NCI-H345 treated with DMSO at 0.1 percent for 48 hours (cell line): ENCODE measurements at regions not wholly inside any gene's neighbourhood (a gene's known extent, or its start where the extent isn't known, plus 50 kb on each side); places are given as distances from the start of the nearest gene placed in this dataset.

Experiments used
- DNase-seq: peaks from one replicate; lab custom pipeline; 2025; ENCODE audit not compliant: unreplicated experiment; lab: John Stamatoyannopoulos, UW

DNA sequence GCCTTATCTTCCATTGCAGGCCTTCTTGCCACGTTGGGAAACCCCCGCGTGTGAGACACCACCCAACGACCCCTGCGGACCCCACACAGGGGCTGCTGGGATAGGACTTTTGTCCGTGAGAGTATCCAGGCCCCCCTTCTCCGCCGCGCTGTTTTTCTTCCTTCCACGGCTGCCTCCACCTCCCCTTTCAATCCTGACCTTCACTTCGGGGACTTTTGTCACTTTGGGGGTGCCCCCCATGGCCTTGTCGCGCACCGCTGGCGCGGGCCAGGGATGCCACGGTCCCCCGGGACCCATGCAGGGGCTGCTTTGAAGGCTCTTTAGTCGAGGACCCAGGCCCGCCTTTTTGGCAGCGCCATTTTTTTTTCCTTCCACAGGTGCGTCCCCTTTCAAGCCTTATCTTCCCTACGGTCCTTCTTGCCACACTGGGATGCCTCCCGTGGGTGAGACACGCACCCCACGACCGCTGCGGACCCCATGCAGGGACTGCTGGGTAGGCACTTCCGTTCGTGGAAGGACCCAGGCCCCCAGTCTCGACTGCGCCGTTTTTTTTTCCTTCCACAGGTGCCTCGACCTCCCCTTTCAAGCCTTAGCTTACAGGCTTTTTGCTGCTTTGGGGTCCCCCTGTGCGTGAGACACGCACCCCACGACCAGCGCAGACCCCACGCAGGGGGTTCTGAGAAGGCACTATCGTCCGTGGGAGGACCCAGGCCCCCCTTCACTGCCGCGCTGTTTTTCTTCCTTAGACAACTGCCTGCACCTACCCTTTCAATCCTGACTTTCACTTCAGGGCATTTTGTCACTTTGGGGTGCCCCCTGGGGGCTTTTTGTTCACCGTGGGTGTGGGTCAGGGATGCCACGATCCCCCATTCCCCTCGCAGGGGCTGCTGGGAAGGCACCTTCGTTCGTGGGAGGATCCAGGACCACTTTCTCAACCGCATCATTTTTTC lies 267.4 kb downstream of the ALG10 start:
- DNase-seq: no peak

DNA sequence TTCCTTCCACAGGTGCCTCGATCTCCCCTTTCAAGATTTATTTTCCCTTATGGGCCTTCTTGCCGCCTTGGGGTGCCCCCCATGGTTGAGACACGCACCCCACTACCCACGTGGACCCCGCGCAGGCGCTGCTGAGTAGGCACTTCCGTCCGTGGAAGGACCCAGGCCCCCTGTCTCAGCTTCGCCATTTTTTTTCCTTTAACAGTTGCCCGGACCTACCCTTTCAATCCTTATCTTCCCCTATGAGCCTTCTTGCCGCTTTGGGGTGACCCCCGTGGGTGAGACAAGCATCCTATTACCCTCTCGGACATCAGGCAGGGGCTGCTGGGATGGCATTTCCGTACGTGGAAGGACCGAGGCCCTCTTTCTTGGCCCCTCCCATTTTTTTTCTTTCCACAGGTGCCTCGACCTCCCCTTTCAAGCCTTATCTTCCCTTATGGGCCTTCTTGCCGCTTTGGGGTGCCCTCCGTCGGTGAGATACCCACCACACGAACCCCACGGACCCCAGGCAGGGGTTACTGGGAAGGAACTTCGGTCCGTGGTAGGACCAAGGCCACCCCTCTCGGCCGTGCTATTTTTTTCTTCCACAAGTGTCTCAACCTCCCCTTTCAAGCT lies 268.2 kb downstream of the ALG10 start:
- no peak for DNase-seq

DNA sequence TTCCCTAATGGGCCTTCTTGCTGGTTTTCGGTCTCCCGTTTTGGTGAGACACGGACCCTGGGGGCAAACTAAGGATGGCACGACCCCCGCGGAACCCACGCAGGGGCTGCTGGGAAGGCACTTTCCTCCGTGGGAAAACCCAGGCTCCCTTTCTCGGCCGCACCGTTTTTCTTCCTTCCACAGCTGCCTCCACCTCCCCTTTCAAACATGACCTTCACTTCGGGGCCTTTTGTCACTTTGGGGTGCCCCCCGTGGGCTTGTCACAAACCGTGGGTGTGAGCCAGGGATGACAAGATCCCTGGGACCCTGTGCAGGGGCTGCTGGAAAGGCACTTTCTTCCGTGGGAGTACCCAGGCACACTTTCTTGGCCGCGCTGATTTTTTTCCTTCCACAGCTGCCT lies 268.7 kb downstream of the ALG10 start:
- DNase-seq: no peak

DNA sequence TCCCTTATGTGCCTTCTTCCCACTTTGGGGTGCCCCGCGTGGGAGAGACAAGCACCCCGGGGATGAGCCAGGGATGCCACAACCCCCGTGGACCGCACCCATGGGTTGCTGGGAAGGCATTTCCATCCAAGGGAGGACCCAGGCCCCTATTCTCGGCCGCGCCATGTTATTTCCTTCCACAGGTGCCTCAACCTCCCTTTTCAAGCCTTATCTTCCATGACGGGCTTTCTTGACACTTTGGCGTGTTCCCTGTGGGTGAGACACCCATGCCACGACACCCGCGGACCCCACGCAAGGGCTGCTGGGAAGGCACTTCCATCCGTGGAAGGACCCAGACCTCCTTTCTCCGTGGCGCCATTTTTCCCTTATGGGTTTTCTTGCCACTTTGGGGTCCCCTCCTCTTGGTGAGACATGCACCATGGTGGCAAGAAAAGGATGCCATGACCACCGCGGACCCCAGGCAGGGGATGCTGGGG lies 269.2 kb downstream of the ALG10 start:
- no peak for DNase-seq

DNA sequence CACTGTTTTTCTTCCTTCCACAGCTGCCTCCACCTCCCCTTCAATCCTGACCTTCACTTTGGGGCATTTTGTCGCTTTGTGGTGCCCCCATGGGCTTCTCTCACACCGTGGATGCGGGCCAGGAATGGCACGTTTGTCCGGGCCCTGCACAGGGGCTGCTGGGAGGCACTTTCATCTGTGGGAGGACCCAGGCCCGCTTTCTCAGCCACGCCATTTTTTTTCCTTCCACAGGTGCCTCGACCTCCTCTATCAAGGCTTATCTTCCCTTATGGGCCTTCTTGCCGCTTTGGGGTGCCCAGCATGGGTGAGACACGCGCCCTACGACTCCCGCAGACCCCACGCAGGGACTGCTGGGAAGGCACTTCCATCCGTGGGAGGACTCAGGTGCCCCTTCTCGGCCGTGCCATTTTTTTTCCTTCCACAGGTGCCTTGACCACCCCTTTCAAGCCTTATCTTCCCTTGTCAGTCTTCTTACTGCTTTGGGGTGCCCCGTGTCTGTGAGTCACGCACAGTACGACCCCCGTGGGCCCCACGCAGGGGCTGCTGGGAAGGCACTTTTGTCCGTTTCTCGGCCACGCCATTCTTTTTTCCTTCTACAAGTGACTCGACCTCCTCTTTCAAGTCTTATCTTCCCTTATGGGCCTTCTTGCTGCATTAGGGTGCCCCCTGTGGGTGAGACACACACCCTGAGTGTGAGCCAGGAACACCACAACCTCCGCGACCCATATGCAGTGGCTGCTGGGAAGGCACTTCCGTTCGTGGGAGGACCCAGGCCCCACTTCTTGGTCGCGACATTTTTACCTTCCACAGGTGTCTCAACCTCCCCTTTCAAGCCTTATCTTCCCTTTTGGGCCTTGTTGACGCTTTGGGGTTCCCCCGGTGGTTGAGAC lies 270.7 kb downstream of the ALG10 start:
- DNase-seq: no peak

DNA sequence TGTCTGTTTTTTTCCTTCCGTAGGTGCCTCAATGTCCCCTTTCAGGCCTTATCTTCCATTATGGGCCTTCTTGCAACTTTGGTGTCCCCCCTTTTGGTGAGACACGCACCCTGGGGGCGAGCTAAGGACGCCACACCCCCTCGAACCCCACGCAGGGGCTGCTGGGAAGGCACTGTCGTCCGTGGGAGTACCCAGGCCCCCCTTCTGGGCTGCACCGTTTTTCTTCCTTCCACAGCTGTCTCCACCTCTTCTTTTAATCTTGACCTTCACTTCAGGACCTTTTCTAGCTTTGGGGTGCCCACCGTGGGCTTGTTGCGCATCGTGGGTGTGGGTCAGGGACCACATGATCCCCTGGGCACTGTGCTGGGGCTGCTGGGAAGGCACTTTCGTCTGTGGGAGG lies 271.8 kb downstream of the ALG10 start:
- no peak for DNase-seq

DNA sequence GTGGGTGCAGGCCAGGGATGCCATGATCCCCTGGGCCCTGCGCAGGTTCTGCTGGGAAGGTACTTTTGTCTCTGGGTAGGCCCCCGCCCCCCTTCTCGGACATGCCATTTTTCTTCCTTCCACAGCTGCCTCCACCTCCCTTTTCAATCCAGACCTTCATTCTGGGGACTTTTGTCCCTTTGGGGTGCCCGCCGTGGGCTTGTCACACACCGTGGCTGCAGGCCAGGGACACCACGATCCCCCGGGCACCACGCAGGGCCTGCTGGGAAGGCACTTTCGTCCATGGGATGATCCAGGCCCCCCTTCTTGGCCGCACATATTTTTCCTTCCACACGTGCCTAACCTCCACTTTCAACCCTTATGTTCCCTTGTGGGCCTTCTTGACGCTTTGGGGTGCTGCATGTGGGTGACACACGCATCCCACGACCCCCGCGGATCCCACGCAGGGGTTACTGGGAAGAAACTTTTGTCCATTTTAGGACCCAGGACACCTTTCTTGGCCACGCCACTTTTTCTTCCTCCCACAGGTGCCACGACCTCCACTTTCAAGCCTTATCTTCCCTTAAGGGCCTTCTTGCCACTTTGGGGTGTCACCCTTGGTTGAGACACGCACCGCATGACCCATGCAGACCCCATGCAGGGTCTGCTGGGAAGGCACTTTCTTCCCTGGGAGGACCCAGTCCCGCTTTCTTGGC lies 272.5 kb downstream of the ALG10 start:
- DNase-seq: no peak

DNA sequence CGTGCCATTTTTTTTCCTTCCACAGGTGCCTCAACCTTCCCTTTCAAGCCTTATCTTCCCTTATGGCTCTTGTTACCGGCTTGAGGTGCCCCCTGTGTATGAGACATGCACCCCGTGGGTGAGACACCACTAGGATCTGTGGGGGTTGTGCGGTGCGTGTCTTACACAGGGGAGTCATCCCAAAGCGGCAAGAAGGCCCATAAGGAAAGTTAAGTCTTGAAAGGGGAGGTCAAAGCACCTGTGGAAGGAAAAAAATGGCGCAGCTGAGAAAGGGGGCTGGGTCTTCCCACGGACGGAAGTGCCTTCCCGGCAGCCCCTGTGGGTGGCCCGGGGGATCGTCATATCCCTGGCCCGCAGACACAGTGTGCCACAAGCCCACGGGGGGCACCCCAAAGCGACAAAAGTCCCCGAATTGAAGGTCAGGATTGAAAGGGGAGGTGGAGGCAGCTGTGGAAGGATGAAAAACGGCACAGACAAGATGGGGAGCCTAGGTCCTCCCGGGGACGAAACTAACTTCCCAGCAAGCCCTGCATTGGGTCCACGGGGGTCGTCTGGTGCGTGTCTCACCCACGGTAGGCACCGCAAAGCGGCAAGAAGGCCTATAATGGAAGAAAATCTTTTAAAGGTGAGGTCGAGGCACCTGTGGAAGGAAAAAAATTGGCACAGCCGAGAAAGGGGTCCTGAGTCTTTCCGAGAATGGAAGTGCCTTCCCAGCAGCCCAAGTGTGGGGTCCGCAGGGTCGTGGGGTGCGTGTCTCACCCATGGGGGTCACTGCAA lies 273.3 kb downstream of the ALG10 start:
- no peak for DNase-seq

DNA sequence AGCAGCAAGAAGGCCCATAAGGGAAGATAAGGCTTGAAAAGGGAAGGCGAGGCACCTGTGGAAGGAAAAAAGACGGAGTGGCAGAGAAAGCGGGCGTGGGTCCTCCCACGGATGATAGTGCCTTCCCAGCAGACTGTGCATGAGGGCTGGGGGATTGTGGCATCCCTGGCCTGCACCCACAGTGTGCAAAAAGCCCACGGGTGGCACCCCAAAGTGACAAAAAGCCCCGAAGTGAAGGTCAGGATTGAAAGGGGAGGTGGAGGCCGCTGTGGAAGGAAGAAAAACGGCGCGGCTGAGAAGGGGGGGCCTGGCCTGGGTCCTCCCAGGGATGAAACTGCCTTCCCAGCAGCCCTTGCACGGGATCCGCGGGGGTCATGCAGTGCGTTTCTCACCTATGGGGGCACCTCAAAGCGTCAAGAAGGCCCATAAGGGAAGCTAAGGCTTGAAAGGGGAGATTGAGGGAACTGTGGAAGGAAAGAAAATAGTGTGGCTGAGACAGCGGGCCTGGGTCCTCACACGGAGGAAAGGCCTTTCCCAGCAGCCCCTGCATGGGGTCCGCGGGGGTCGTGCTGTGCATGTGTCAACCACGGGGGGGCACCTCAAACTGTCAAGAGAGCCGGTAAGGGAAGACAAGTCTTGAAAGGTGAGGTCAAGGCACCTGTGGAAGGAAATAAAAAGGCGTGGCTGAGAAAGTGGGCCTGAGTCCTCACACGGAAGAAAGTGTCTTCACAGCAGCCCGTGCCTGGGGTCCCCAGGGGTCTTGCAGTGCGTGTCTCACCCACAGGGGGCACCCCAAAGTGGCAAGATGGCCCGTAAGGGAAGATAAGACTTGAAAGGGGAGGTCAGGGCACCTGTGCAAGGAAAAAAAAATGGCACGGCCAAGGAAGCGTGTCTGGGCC lies 274.1 kb downstream of the ALG10 start:
- no peak for DNase-seq

DNA sequence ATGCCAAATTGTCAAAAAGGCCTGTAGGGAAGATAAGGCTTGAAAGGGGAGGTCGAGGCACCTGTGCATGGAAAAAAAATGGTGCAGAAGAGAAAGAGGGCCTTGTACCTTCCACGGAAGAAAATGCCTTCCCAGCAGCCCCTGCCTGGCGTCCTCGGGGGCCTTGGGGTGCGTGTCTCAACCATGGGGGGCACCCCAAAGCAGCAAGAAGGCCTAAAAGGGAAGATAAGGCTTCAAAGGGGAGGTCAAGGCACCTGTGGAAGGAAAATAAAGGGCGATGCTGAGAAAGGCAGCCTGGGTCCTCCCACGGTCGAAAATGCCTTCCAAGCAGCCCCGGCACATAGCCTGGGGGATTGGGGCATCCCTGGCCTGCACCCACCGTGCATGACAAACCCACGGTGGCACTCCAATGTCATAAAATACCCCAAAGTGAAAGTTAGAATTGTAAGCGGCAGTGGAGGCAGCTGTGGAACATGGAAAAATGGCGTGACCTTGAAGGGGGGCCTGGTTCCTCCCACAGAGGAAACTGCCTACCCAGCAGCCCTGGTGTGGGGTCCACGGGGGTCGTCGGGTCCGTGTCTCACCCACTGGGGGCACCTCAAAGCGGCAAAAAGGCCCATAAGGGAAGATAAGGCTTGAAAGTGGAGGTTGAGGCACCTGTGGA lies 275.0 kb downstream of the ALG10 start:
- no peak for DNase-seq

DNA sequence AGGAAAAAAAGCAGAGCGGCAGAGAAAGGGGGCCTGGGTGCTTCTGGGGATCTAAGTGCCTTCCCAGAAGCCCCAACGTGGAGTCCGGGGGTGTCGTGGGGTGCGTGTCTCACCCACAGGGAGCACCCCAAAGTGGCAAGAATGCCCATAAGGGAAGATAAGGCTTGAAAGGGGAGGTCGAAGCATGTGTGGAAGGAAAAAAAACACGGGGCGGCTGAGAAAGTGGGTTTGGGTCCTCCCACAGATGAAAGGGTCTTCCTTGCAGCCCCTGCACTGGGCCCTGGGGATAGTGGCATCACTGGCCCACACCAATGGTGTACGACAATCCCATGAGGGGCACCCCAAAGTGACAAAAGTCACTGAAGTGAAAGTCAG lies 275.5 kb downstream of the ALG10 start:
- no peak for DNase-seq

DNA sequence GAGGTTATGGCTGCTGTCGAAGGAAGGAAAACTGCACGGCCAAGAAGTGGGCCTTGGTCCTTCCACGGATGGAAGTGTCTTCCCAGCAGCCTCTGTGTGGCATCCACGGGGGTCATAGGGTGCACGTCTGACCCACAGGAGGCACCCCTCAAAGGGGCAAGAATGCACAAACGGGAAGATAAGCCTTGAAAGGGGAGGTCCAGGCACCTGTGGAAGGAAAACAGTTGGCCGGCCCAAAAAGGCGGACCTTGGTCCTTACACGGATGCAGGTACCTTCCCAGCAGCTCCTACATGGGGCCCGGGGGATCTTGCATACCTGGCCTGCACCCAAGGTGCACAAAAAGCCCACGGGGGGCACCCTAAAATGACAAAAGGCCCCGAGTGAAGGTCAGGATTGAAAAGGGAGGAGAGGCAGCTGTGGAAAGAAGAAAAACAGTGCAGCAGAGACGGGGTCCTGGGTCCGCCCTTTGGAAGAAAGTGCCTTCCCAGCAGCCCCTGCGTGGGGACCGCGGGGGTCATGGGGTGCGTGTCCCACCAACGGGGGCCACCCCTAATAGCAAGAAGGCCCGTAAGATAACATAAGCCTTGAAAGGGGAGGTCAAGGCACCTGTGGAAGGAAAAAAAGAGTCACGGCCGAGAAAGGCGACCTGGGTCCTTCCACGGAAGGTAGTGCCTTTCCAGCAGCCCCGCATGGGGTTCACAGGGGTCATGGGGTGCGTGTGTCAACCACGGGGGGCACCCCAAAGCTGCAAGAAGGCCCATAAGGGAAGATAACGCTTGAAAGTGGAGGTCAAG lies 276.1 kb downstream of the ALG10 start:
- no peak for DNase-seq

DNA sequence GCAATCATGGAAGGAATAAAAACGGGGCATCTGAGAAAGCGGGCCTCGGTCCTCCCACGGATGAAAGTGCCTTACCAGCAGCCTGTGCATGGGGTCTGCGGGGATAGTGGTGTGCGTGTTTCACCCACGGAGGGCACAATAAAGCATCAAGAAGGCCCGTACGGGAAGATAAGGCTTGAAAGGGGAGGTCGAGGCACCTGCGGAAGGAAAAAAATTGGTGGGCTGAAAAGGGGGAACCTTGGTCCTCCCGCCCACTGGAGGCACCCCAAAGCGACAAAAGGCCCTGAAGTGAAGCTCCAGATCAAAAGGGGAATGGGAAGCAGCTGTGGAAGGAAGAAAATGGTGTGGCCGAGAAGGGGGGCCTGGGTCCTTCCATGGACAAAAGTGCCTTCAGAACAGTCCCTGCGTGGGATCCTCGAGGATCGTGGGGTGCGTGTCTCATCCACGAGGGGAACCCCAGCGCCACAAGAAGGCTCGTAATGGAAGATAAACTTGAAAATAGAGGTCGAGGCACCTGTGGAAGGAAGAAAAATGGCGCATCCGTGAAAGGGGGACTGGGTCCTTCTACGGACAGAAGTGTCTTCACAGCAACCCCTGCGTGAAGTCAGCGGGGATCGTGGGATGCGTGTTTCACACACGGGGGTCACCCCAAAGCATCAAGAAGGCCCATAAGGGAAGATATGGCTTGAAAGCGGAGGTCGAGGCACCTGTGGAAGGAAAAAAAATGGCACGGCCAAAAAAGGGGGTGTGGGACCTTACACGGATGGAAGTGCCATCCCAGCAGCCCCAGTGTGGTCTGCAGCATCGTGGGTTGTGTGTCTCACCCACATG lies 276.9 kb downstream of the ALG10 start:
- DNase-seq: no peak

DNA sequence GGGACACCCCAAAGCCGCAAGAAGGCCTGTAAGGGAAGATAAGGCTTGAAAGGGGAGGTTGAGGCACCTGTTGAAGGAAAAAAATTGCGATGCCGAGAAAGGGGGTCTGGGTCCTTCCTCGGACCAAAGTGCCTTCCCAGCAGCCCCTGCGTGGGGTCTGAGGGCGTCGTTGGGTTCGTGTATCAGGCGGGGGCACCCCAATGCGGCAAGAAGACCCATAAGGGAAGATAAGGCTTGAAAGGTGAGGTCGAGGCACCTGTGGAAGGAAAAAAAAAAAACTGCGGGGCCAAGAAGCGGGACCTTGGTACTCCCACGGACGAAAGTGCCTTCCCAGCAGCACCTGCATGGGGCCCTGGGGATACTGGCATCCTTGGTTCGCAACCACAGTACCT lies 277.5 kb downstream of the ALG10 start:
- DNase-seq: no peak

DNA sequence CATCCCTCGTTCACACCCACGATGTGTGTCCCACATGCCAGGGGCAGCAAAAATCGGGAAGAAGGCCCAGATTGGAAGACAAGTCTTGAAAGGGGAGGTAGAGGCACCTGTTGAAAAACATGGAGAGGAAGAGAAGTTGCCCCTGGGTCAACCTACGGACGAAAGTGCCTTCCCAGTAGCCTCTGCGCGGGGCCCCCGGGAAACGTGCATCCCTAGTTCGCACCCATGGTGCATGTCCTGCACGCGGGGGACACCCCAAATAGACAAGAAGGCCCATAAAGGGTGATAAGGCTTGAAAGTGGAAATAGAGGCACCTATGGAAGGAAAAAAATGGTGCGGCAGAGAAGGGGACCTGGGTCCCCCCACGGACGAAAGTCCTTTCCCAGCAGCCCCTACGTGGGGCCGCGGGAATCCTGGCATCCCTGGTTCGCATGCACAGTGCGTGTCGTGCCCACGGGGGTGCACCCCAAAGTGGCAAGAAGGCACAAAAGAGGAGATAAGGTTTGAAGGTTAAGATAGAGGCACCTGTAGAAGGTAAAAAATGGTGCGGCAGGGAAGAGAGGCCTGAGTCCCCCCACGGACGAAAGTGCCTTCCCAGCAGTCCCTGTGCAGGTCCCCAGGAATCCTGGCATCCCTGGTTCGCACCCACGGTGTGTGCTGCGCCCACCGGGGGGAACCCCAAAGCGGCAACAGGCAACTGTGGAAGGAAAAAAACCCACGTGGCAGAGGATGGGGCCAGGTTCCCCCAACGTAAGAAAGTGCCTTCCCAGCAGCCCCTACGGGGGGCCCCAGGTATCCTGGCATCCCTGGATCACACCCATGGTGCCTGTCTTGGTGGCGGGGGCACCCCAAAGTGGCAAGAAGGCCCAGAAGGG lies 278.3 kb downstream of the ALG10 start:
- DNase-seq: no peak
